IMR-90 (cell line): ENCODE measurements at regions not wholly inside any gene's neighbourhood (a gene's known extent, or its start where the extent isn't known, plus 50 kb on each side); places are given as distances from the start of the nearest gene placed in this dataset.

Experiments
- ATAC-seq: fragments of 200-7000 bp; cut with Tn5 transposase; 2 replicates; pipeline ENCODE4 v1.9.1; 2020; ENCODE audit warnings: low read depth, mild to moderate bottlenecking, moderate library complexity
- BruUV-seq: library from RNA; stranded (reverse); fragments of 400-500 nt; replicated peaks from 2 replicates; lab custom pipeline; 2021; lab: Mats Ljungman, UMichigan
- CTCF ChIA-PET: fragments of 300-600 bp; formaldehyde crosslinking; extraction: SDS; loops from one replicate; lab custom pipeline; 2021; ENCODE audit warnings: antibody characterized with exemption; lab: Yijun Ruan, JAX
- POLR2A ChIA-PET: fragments of 300-600 bp; sonication (Branson Sonifier 250); formaldehyde crosslinking; loops from one replicate; lab custom pipeline; 2022; ENCODE audit warnings: antibody characterized with exemption; ENCODE audit not compliant: unreplicated experiment; lab: Charles Lee
- DNase-seq: peaks from one replicate; pipeline ENCODE4 v3.0.0; 2013
- H2AFZ ChIP-seq: replicated peaks from 2 replicates; pipeline ENCODE3; 2013; ENCODE audit warnings: low read length, mild to moderate bottlenecking; ENCODE audit not compliant: poor library complexity
- H2AK5ac ChIP-seq: 2 replicates; pipeline ENCODE4 v1.6.1; 2013; ENCODE audit warnings: low read depth, low read length, inconsistent platforms
- H2AK9ac ChIP-seq: replicated peaks from 2 replicates; pipeline ENCODE3; 2013; ENCODE audit warnings: mild to moderate bottlenecking, low read depth, low read length, moderate library complexity; ENCODE audit not compliant: poor library complexity
- H2BK120ac ChIP-seq: 2 replicates; pipeline ENCODE4 v1.6.1; 2013; ENCODE audit warnings: low read depth, low read length, inconsistent platforms
- H2BK15ac ChIP-seq: 3 replicates; pipeline ENCODE4 v1.6.1; 2013; ENCODE audit warnings: low read depth, low read length, inconsistent platforms
- H2BK20ac ChIP-seq: 2 replicates; pipeline ENCODE4 v1.6.1; 2013; ENCODE audit warnings: low read depth, mild to moderate bottlenecking, inconsistent platforms, low read length, moderate library complexity
- H2BK5ac ChIP-seq: 2 replicates; pipeline ENCODE4 v1.6.1; 2013; ENCODE audit warnings: mild to moderate bottlenecking, low read depth, low read length, inconsistent platforms; ENCODE audit not compliant: poor library complexity, severe bottlenecking
- H3K14ac ChIP-seq: replicated peaks from 2 replicates; pipeline ENCODE4 v1.6.1; 2013; ENCODE audit warnings: low read depth, low read length, inconsistent platforms
- H3K18ac ChIP-seq: 2 replicates; pipeline ENCODE4 v1.6.1; 2013; ENCODE audit warnings: low read depth, low read length, control low read depth
- H3K23ac ChIP-seq: 2 replicates; pipeline ENCODE4 v1.6.1; 2013; ENCODE audit warnings: low read depth, low read length, inconsistent platforms
- H3K27ac ChIP-seq: 2 replicates; pipeline ENCODE4 v1.5.1; 2013; ENCODE audit warnings: mild to moderate bottlenecking, control low read depth, low read length; ENCODE audit not compliant: insufficient read depth
- H3K27me3 ChIP-seq: 2 replicates; pipeline ENCODE4 v1.6.1; 2013; ENCODE audit warnings: low read length; ENCODE audit not compliant: control insufficient read depth, insufficient read depth
- H3K36me3 ChIP-seq: 2 replicates; pipeline ENCODE4 v1.6.1; 2013; ENCODE audit warnings: low read length, mixed read lengths; ENCODE audit not compliant: control insufficient read depth, insufficient read depth
- H3K4ac ChIP-seq: 2 replicates; pipeline ENCODE4 v1.6.1; 2013; ENCODE audit warnings: low read depth, low read length, inconsistent platforms
- H3K4me1 ChIP-seq: 2 replicates; pipeline ENCODE4 v1.6.1; 2013; ENCODE audit warnings: low read length, mixed read lengths; ENCODE audit not compliant: control insufficient read depth, insufficient read depth
- H3K4me2 ChIP-seq: 2 replicates; pipeline ENCODE4 v1.6.1; 2013; ENCODE audit warnings: low read depth, mild to moderate bottlenecking, control low read depth, low read length, moderate library complexity
- H3K4me3 ChIP-seq: 2 replicates; pipeline ENCODE4 v1.5.1; 2013; ENCODE audit warnings: low read depth, mild to moderate bottlenecking, control low read depth, low read length, moderate library complexity; ENCODE audit not compliant: insufficient read depth
- H3K56ac ChIP-seq: 2 replicates; pipeline ENCODE4 v1.6.1; 2013; ENCODE audit warnings: low read length, inconsistent platforms; ENCODE audit not compliant: insufficient read depth; ENCODE audit errors: extremely low read depth
- H3K79me1 ChIP-seq, 2 experiments: 2 replicates each; pipeline ENCODE4 v1.6.1; 2013; ENCODE audit warnings: low read length in 2 of 2, inconsistent platforms in 1 of 2, low read depth in 1 of 2
- H3K9ac ChIP-seq: 2 replicates; pipeline ENCODE4 v1.6.1; 2013; ENCODE audit warnings: low read depth, low read length, control low read depth
- H3K9me1 ChIP-seq: 2 replicates; pipeline ENCODE4 v1.6.1; 2013; ENCODE audit warnings: low read length, inconsistent platforms; ENCODE audit not compliant: insufficient read depth
- H3K9me3 ChIP-seq: 2 replicates; pipeline ENCODE4 v1.6.1; 2013; ENCODE audit warnings: low read length; ENCODE audit not compliant: control insufficient read depth, insufficient read depth
- H4K20me1 ChIP-seq: 2 replicates; pipeline ENCODE4 v1.6.1; 2013; ENCODE audit warnings: low read length, inconsistent platforms; ENCODE audit not compliant: insufficient read depth
- H4K5ac ChIP-seq: 2 replicates; pipeline ENCODE4 v1.6.1; 2013; ENCODE audit warnings: mild to moderate bottlenecking, low read depth, low read length, control low read depth
- H4K8ac ChIP-seq, 2 experiments: 2 replicates each; pipeline ENCODE4 v1.6.1; 2013; ENCODE audit warnings: low read depth in 2 of 2, low read length in 2 of 2, control low read depth in 1 of 2, inconsistent platforms in 1 of 2
- H4K91ac ChIP-seq: 2 replicates; pipeline ENCODE4 v1.6.1; 2013; ENCODE audit warnings: low read depth, low read length, inconsistent platforms; ENCODE audit not compliant: insufficient read depth
- CEBPB ChIP-seq: IDR thresholded peaks from 2 replicates; pipeline ENCODE4 v1.6.1; 2012; ENCODE audit warnings: low read depth, low read length, improper control_type of control experiment
- ELK1 ChIP-seq: fragments of 150-350 bp; IDR thresholded peaks from 2 replicates; pipeline ENCODE4 v1.6.1; 2016; ENCODE audit warnings: low read depth, mild to moderate bottlenecking, low read length, moderate library complexity, borderline replicate concordance
- MAZ ChIP-seq: IDR thresholded peaks from 2 replicates; pipeline ENCODE4 v1.6.1; 2012; ENCODE audit warnings: low read depth, mild to moderate bottlenecking, low read length, improper control_type of control experiment, moderate library complexity, borderline replicate concordance
- NFE2L2 ChIP-seq: fragments of 150-350 bp; IDR thresholded peaks from 2 replicates; pipeline ENCODE4 v1.6.1; 2016; ENCODE audit warnings: low read depth, mild to moderate bottlenecking, low read length
- POLR2A ChIP-seq: IDR thresholded peaks from 2 replicates; pipeline ENCODE4 v1.6.1; 2012; ENCODE audit warnings: mild to moderate bottlenecking, low read depth, low read length
- RCOR1 ChIP-seq: IDR thresholded peaks from 2 replicates; pipeline ENCODE4 v1.6.1; 2012; ENCODE audit warnings: mild to moderate bottlenecking, low read length, improper control_type of control experiment; ENCODE audit not compliant: insufficient replicate concordance
- RFX5 ChIP-seq: IDR thresholded peaks from 2 replicates; pipeline ENCODE4 v1.8.0; 2012; ENCODE audit warnings: low read depth, mild to moderate bottlenecking, low read length, moderate library complexity
- USF2 ChIP-seq: fragments of 150-350 bp; IDR thresholded peaks from 2 replicates; pipeline ENCODE4 v1.6.1; 2017; ENCODE audit warnings: mild to moderate bottlenecking, antibody characterized with exemption, low read length, low read depth
- WGBS, 2 experiments: methylation state at CpG; one replicate each; pipeline versions ENCODE4 v1.1.5 to v1.1.7; 2013; ENCODE audit warnings: missing lambda C conversion rate in 2 of 2; ENCODE audit not compliant: insufficient read length in 1 of 2; ENCODE audit errors: extremely low coverage in 2 of 2; 5-methylcytosine and 5-hydroxymethylcytosine counted together
- dilution Hi-C: fragments of 300-500 bp; cut with HindIII; formaldehyde crosslinking; loops from one replicate; pipeline ENCODE4 v1.14.3; 2018; ENCODE audit warnings: low sequenced_read_pairs; ENCODE audit not compliant: unreplicated experiment
- in situ Hi-C: fragments of 300-500 bp; cut with MboI; formaldehyde crosslinking; loops from 3 replicates; pipeline ENCODE4 v1.14.3; 2019; ENCODE audit warnings: low sequenced_read_pairs, inconsistent platforms, mixed read lengths
- intact Hi-C: fragments of 100-400 bp; cut with micrococcal nuclease; formaldehyde crosslinking; loops from 2 replicates; pipeline ENCODE4 v1.10.0; 2022

GRCh38 chr18:66760559-66760958, 156.7 kb upstream of the CDH19 start:
- WGBS, 2 experiments: no CpG with 5 or more reads among the region's 4 CpGs
- Histone ChIP-seq H3K4me2 (no peak overlapping the region), H3K4me1 (no peaks in the 10 kb centered on the region), H3K4me3 (no peak overlapping the region), H2AFZ (no peak overlapping the region), H3K36me3 (no peaks in the 10 kb centered on the region), H3K27me3 (no peaks in the 10 kb centered on the region), H2BK5ac (no peak overlapping the region), H3K9me3 (peaks cover 7% of the 10 kb centered on the region), H3K4ac (no peak overlapping the region), H2AK5ac (no peak overlapping the region), H3K56ac (no peak overlapping the region), H3K9ac (no peak overlapping the region), H3K14ac (no peak overlapping the region), H3K18ac (no peak overlapping the region), H3K27ac (no peak overlapping the region), H2AK9ac (no peak overlapping the region), H4K5ac (no peak overlapping the region), H4K20me1 (no peaks in the 10 kb centered on the region), H2BK15ac (no peak overlapping the region), H2BK120ac (no peak overlapping the region), H4K91ac (no peak overlapping the region), H2BK20ac (no peak overlapping the region), H4K8ac (no peak overlapping the region), H3K79me1 (no peaks in the 10 kb centered on the region), H3K23ac (no peak overlapping the region), H3K9me1 (no peaks in the 10 kb centered on the region)
- TF ChIP-seq POLR2A: no peak
- TF ChIP-seq CEBPB: no peak
- no peak for TF ChIP-seq MAZ
- TF ChIP-seq RFX5: no peak
- no peak for TF ChIP-seq RCOR1
- no peak for TF ChIP-seq NFE2L2
- TF ChIP-seq ELK1: no peak
- no peak for TF ChIP-seq USF2
- ChIA-PET CTCF (no interaction called here), POLR2A (no interaction called here)
- DNase-seq: no peak
- no TSS peak for BruUV-seq
- intact Hi-C loops (no loop called here), dilution Hi-C loops (no loop called here), in situ Hi-C loops (no loop called here)
- ATAC-seq: no peak
